CD14-positive monocyte (primary cell): ENCODE measurements at regions not wholly inside any gene's neighbourhood (a gene's known extent, or its start where the extent isn't known, plus 50 kb on each side); places are given as distances from the start of the nearest gene placed in this dataset.

Experiments
- DNase-seq, 3 donors: peaks; one replicate each; pipeline ENCODE4 v3.0.0-alpha.2; 2011 to 2022
- H2AFZ ChIP-seq: 2 replicates; pipeline ENCODE4 v1.6.0; 2012; ENCODE audit warnings: mild to moderate bottlenecking, low read depth, low read length, inconsistent platforms; ENCODE audit not compliant: insufficient read depth, poor library complexity, severe bottlenecking
- H3K27ac ChIP-seq, 2 donors: 1 replicate in 1 of 2; 2 replicates in 1 of 2; pipeline ENCODE4 v1.5.1; 2012 to 2013; ENCODE audit warnings: low read length in 2 of 2, control low read depth in 1 of 2, inconsistent platforms in 1 of 2, low read depth in 1 of 2, mild to moderate bottlenecking in 1 of 2
- H3K27me3 ChIP-seq, 2 donors: one replicate each; pipeline versions ENCODE4 v1.6.0 to v1.6.1; 2011 to 2013; ENCODE audit warnings: low read length in 2 of 2; ENCODE audit not compliant: control insufficient read depth in 2 of 2, insufficient read depth in 2 of 2
- H3K36me3 ChIP-seq, 2 donors: replicated peaks in 1 of 2; 1 replicate in 1 of 2; 2 replicates in 1 of 2; pipeline versions ENCODE4 v1.5.1 to v1.6.1; 2012 to 2013; ENCODE audit warnings: low read length in 2 of 2, control low read depth in 1 of 2, inconsistent platforms in 1 of 2, mild to moderate bottlenecking in 1 of 2; ENCODE audit not compliant: insufficient read depth in 2 of 2, control insufficient read depth in 1 of 2
- H3K4me1 ChIP-seq, 2 donors: 1 replicate in 1 of 2; 2 replicates in 1 of 2; pipeline versions ENCODE4 v1.5.1 to v1.6.1; 2012 to 2013; ENCODE audit warnings: low read length in 2 of 2, control low read depth in 1 of 2, inconsistent platforms in 1 of 2, mild to moderate bottlenecking in 1 of 2, moderate library complexity in 1 of 2; ENCODE audit not compliant: insufficient read depth in 2 of 2, control insufficient read depth in 1 of 2
- H3K4me2 ChIP-seq: replicated peaks from 2 replicates; pipeline ENCODE3; 2012; ENCODE audit warnings: low read length, moderate library complexity, mild to moderate bottlenecking; ENCODE audit not compliant: poor library complexity, severe bottlenecking; ENCODE audit errors: extremely low read depth
- H3K4me3 ChIP-seq, 3 experiments: fragments of 200-600 bp in 1 of 3; sonication (generic) in 1 of 3; replicated peaks in 1 of 3; 1 replicate in 2 of 3; 2 replicates in 1 of 3; pipeline ENCODE4 v1.5.1; 2011 to 2013; ENCODE audit warnings: low read length in 3 of 3, mild to moderate bottlenecking in 3 of 3, control low read depth in 2 of 3, low read depth in 2 of 3, inconsistent platforms in 1 of 3, moderate library complexity in 1 of 3
- H3K79me2 ChIP-seq: 2 replicates; pipeline ENCODE4 v1.6.0; 2012; ENCODE audit warnings: mild to moderate bottlenecking, control low read depth, inconsistent platforms, low read length, moderate library complexity; ENCODE audit not compliant: insufficient read depth
- H3K9ac ChIP-seq: 2 replicates; pipeline ENCODE4 v1.6.0; 2017; ENCODE audit warnings: low read length, mild to moderate bottlenecking; ENCODE audit not compliant: insufficient read depth, poor library complexity, severe bottlenecking
- H3K9me3 ChIP-seq, 2 donors: replicated peaks in 1 of 2; 1 replicate in 1 of 2; 2 replicates in 1 of 2; pipeline versions ENCODE4 v1.5.1 to v1.6.1; 2012 to 2013; ENCODE audit warnings: low read length in 2 of 2, control low read depth in 1 of 2; ENCODE audit not compliant: control insufficient read depth in 1 of 2, insufficient read depth in 1 of 2
- H4K20me1 ChIP-seq: 2 replicates; pipeline ENCODE4 v1.6.0; 2012; ENCODE audit warnings: mild to moderate bottlenecking, low read length, control low read depth, moderate library complexity; ENCODE audit not compliant: insufficient read depth
- H3K27ac Mint-ChIP-seq, 7 donors: one replicate each; pipeline ENCODE4 v1.8.0; 2020; ENCODE audit warnings: mild to moderate bottlenecking in 7 of 7, mixed read lengths in 7 of 7, moderate library complexity in 6 of 7, inconsistent platforms in 2 of 7
- H3K27me3 Mint-ChIP-seq, 3 donors: one replicate each; pipeline ENCODE4 v1.8.0; 2021 to 2022; ENCODE audit warnings: low read depth in 3 of 3, mild to moderate bottlenecking in 3 of 3, mixed read lengths in 3 of 3, moderate library complexity in 3 of 3, inconsistent platforms in 1 of 3
- H3K36me3 Mint-ChIP-seq, 2 donors: one replicate each; pipeline ENCODE4 v1.8.0; 2020; ENCODE audit warnings: mixed read lengths in 2 of 2, inconsistent platforms in 1 of 2, mild to moderate bottlenecking in 1 of 2
- H3K4me1 Mint-ChIP-seq: one replicate; pipeline ENCODE4 v1.8.0; 2020; ENCODE audit warnings: mild to moderate bottlenecking, mixed read lengths
- H3K4me3 Mint-ChIP-seq, 2 donors: one replicate each; pipeline ENCODE4 v1.8.0; 2020; ENCODE audit warnings: mild to moderate bottlenecking in 2 of 2, mixed read lengths in 2 of 2, moderate library complexity in 1 of 2
- H3K9me3 Mint-ChIP-seq, 7 donors: one replicate each; pipeline ENCODE4 v1.8.0; 2020 to 2022; ENCODE audit warnings: mixed read lengths in 7 of 7, mild to moderate bottlenecking in 6 of 7, moderate library complexity in 6 of 7, inconsistent platforms in 2 of 7
- intact Hi-C, 2 donors: fragments of 100-400 bp; cut with micrococcal nuclease; formaldehyde crosslinking; loops; one replicate each; pipeline versions ENCODE4 v1.15.0 to v1.15.1; 2023
- TF ChIP-seq, protein P1 (sequence below): fragments of 200-600 bp; IDR thresholded peaks from one replicate; pipeline ENCODE4 v1.8.0; 2022; ENCODE audit warnings: antibody characterized with exemption, mild to moderate bottlenecking

DNA sequence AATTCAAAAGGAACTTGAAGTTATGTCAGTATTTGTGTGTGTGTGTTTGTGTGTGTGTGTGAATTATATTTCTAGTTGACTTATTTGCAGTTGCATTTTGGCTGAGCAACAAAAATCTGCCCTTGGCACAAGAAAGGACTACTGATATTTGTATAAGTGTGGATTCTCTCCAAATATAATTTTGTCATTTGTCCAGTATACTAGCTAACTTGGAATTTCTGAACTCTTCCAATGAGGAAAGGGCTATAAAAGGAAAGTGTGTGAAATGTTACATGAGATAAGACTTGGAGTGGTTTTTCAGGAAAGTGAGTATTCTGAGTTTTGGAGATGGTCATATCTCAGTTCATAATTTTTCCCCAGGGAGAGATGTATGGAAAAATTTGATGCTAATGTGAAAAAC is 1384.1 kb upstream of the B3GALT2 start:
- Histone ChIP-seq H2AFZ (no peak overlapping the region), H4K20me1 (no peaks in the 10 kb centered on the region), H3K4me3 (no peak overlapping the region), H3K4me1 (no peaks in the 10 kb centered on the region), H3K36me3 (no peaks in the 10 kb centered on the region), H3K4me2 (no peak overlapping the region), H3K9me3 (peaks cover 0 to 11% of the 10 kb centered on the region in 2 donors), H3K27me3 (no peaks in the 10 kb centered on the region), H3K9ac (no peak overlapping the region), H3K27ac (no peak overlapping the region), H3K79me2 (no peaks in the 10 kb centered on the region)
- DNase-seq: no peak
- Mint-ChIP-seq H3K27ac (no peak overlapping the region), H3K36me3 (no peaks in the 10 kb centered on the region), H3K9me3 (peaks cover 1 to 6% (median 2%) of the 10 kb centered on the region in 7 donors), H3K4me3 (no peak overlapping the region), H3K27me3 (no peaks in the 10 kb centered on the region), H3K4me1 (no peaks in the 10 kb centered on the region)
- intact Hi-C loops: no loop called here
- TF ChIP-seq, protein P1, sequence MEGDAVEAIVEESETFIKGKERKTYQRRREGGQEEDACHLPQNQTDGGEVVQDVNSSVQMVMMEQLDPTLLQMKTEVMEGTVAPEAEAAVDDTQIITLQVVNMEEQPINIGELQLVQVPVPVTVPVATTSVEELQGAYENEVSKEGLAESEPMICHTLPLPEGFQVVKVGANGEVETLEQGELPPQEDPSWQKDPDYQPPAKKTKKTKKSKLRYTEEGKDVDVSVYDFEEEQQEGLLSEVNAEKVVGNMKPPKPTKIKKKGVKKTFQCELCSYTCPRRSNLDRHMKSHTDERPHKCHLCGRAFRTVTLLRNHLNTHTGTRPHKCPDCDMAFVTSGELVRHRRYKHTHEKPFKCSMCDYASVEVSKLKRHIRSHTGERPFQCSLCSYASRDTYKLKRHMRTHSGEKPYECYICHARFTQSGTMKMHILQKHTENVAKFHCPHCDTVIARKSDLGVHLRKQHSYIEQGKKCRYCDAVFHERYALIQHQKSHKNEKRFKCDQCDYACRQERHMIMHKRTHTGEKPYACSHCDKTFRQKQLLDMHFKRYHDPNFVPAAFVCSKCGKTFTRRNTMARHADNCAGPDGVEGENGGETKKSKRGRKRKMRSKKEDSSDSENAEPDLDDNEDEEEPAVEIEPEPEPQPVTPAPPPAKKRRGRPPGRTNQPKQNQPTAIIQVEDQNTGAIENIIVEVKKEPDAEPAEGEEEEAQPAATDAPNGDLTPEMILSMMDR: no peak

DNA sequence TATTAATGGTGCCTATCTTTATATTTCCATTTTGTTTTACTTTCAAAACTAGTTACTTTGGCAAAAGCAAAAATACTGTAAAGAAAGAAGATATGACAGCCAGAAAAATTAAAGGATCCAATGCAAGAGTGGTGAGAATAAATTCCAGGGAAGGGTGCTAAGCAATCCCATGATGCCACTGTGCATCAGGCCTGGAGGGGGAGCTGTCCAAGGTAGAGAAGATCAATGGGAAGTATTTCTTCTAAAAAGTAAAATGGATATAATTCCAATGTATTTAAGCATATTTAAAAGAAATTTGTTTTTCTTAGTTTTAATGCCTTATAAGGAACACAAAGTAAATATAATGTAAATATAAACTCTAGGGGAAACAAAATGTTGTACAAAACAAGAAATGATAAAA is 1382.2 kb upstream of the B3GALT2 start:
- TF ChIP-seq, protein P1: no peak
- no peaks in the 10 kb centered on the region for H3K27me3 ChIP-seq
- H3K4me2 ChIP-seq: no peak overlapping the region
- no peak for DNase-seq
- no peak overlapping the region for H3K27ac ChIP-seq
- Mint-ChIP-seq H3K4me3 (no peak overlapping the region), H3K9me3 (peaks cover 0 to 6% (median 2%) of the 10 kb centered on the region in 7 donors), H3K27me3 (no peaks in the 10 kb centered on the region), H3K4me1 (no peaks in the 10 kb centered on the region), H3K36me3 (no peaks in the 10 kb centered on the region), H3K27ac (no peak overlapping the region)
- intact Hi-C loops: no loop called here
- no peaks in the 10 kb centered on the region for H3K36me3 ChIP-seq
- H3K9ac ChIP-seq: no peak overlapping the region
- H4K20me1 ChIP-seq: no peaks in the 10 kb centered on the region
- H2AFZ ChIP-seq: no peak overlapping the region
- H3K4me1 ChIP-seq: no peaks in the 10 kb centered on the region
- no peak overlapping the region for H3K4me3 ChIP-seq
- H3K9me3 ChIP-seq: peaks cover 0 to 11% of the 10 kb centered on the region in 2 donors
- H3K79me2 ChIP-seq: no peaks in the 10 kb centered on the region
